ENCODE measurements at regions not wholly inside any gene's neighbourhood (a gene's known extent, or its start where the extent isn't known, plus 50 kb on each side); places are given as distances from the start of the nearest gene placed in this dataset.
"Not testable (repeated sequence)": the region's sequence is repeated elsewhere in the genome, so short reads cannot be mapped to it uniquely, and the experiment has no call there.

GRCh38 chr13:74771964-74772363 is 637.8 kb upstream of the KLF12 start:
- no peak for DNase-seq

GRCh38 chr13:74770361-74770760 is 636.2 kb upstream of the KLF12 start:
- DNase-seq = no peak

- DNase-seq = no peak
These were observed 635.1 kb upstream of the KLF12 start for GRCh38 chr13:74769333-74769732.

- no peak for DNase-seq
These were observed 634.4 kb upstream of the KLF12 start for GRCh38 chr13:74768521-74769085.

- no peak for DNase-seq
These were observed 632.8 kb upstream of the KLF12 start for GRCh38 chr13:74767050-74767449.

GRCh38 chr13:74765955-74766354 is 631.8 kb upstream of the KLF12 start:
- DNase-seq = no peak

- DNase-seq = no peak
These were observed 627.9 kb upstream of the KLF12 start for GRCh38 chr13:74761801-74762757.

- DNase-seq = no peak
These were observed 624.0 kb upstream of the KLF12 start for GRCh38 chr13:74758188-74758587.

- DNase-seq = no peak
These were observed 620.9 kb upstream of the KLF12 start for GRCh38 chr13:74755065-74755464.

GRCh38 chr13:74751739-74752138 is 617.5 kb upstream of the KLF12 start:
- no peak for DNase-seq

- no peak for DNase-seq
These were observed 613.2 kb upstream of the KLF12 start for GRCh38 chr13:74747186-74747955.

GRCh38 chr13:74743992-74744391 is 609.8 kb upstream of the KLF12 start:
- DNase-seq = no peak

- DNase-seq = no peak
These were observed 607.5 kb upstream of the KLF12 start for GRCh38 chr13:74741732-74742131.

GRCh38 chr13:74732736-74733385 is 598.7 kb upstream of the KLF12 start:
- peak; percentile 54 for DNase-seq

- DNase-seq = no peak
These were observed 597.5 kb upstream of the KLF12 start for GRCh38 chr13:74731731-74732130.

GRCh38 chr13:74730556-74731331 is 596.5 kb upstream of the KLF12 start:
- no peak for DNase-seq

- no peak for DNase-seq
These were observed 592.0 kb upstream of the KLF12 start for GRCh38 chr13:74726206-74726605.

- DNase-seq = not testable (repeated sequence)
These were observed 584.1 kb upstream of the KLF12 start for GRCh38 chr13:74718232-74718842.

- no peak for DNase-seq
These were observed 581.5 kb upstream of the KLF12 start for GRCh38 chr13:74715718-74716117.

- DNase-seq = no peak
These were observed 575.8 kb upstream of the KLF12 start for GRCh38 chr13:74710006-74710405.

GRCh38 chr13:74709226-74709625 is 575.0 kb upstream of the KLF12 start:
- no peak for DNase-seq

- no peak for DNase-seq
These were observed 574.4 kb upstream of the KLF12 start for GRCh38 chr13:74708629-74709028.
